HUDEP-2 (cell line): ENCODE measurements at regions not wholly inside any gene's neighbourhood (a gene's known extent, or its start where the extent isn't known, plus 50 kb on each side); places are given as distances from the start of the nearest gene placed in this dataset.
"Not testable (repeated sequence)": the region's sequence is repeated elsewhere in the genome, so short reads cannot be mapped to it uniquely, and the experiment has no call there.

Experiments used
- DNase-seq, 76 experiments: peaks; one replicate each; lab custom pipeline; 2025; ENCODE audit not compliant: unreplicated experiment in 76 of 76; lab: John Stamatoyannopoulos, UW

DNA sequence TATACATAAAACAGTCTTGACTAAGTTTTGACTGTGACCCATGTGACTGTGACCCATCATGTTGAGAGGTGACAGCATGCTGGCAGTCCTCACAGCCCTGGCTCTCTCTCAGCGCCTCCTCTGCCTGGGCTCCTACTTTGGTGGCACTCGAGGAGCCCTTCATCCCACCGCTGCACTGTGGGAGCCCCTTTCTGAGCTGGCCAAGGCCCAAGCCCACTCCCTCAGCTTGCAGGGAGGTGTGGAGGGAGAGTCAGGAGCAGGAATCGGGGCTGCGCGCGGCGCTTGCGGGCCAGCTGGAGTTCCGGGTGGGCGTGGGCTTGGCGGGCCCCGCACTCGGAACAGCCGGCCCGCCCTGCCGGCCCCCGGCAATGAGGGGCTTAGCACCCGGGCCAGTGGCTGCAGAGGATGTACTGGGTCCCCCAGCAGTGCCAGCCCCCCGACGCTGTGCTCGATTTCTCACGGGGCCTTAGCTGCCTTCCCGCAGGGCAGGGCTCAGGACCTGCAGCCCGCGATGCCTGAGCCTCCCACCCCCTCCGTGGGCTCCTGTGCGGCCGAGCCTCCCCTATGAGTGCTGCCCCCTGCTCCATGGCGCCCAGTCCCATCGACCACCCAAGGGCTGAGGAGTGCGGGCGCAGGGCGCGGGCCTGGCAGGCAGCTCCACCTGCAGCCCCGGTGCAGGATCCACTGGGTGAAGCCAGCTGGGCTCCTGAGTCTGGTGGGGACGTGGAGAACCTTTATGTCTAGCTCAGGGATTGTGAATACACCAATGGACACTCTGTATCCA lies 955.9 kb upstream of the FAT3 start:
- DNase-seq: not testable (repeated sequence)

DNA sequence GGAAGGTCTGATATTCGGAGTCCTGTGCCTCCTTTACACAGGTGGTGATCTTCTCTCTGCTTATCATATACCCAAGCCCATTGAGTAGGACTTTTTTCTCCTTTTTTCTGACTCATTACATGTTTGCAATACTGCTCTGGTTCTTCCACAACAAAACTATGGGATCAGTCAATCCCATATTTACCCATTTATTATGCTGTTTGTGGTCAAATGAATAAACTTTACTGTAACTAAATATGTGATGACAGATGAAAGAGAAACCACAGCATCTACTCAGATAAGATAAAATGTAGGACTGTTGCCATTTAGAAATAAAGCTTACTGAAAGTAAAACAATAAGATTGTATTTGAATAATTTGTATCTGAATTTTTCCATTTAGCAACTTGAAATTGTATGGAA lies 958.7 kb upstream of the FAT3 start:
- no peak for DNase-seq

DNA sequence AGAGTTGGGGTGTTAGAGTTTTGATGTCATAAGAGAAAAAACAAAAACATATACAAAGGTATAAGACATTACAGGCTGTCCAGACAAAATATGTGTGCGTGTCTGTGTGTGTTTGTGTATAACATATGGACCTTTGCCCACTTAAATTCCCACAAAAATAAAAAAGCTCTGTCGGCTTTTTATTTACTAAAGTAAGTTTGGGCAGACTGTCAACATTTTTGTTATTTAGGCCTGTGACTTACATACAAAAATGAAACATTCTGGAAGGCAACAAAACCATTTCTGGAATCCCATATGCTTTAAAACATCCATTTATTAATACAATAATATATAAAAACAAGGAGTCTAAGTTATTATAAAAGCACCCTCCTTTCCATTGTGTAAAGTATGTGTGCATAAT lies 960.1 kb upstream of the FAT3 start:
- no peak for DNase-seq

DNA sequence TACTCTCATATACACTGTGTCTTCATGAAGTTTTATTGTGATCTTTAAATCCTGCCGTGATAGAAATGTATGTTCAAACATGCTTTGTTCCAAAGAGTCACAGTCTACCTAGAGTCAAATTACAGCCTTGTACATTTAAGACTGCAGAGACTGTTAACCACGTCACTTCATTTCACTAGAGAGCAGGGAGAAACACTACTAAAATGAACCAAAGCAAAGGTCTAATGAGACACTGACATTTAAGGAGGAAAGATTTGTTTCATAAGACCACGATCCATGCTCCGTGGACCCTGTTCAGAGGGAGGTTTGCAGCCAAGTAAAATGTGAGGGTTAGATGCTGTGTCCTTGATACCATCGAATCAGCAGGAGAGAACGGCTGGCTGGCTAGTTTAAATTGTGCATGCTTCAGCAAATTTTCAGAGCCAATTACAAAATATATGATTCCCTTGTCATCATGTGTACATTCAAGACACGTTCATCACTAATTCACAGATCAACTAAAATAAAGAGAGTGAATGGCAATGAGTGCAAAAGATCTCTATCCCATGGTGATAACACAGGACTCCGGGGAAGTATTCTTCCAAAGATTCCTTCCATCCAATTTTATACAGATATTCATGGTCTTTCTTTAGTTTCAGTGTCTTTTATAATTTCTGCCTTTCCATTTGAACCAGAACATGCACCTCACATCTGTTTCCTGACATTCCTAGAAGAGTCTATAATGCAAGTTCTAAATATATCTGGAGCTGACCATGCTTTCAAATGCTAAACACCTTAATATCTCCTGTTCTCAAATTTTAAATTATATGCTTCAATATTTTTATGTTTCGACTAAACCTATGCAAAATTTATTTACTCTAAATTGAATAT lies 960.9 kb upstream of the FAT3 start:
- DNase-seq: no peak

DNA sequence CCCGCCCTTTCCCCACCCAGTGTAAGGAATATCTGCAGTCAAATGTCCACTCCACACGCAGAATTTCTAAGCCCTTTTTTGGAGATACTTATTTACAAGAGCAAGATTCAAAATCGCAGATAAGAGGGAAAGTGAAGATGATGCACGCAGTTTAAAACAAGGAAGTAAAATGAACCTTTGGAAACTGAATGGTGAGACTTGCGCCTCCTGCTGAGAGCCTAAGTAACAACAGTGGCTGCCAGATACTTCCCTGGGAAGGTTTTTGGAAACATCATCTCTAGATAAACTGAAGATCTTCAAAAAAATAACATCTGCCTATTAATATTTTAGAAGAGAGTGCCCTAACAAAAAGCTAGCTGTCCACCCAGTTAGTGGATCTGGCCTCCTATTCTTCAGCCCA lies 963.1 kb upstream of the FAT3 start:
- no peak for DNase-seq

DNA sequence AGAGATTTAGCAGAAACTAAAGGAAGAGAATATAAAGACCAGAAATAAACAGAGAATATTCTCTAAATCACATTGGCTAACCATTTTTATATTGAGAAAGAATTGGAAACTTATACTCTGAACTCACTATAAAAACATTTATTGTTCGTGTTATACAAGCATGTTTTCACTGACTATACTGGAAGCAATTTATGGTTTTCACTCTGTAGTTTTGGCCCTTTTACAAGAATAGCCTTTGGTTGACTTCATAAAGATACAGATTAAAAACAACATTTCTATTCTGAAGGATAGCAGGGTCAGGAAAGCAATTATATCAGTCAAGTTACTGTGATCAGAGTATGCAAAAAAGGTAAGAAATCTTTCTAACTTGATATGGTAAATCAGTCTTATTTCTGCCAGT lies 965.7 kb upstream of the FAT3 start:
- no peak for DNase-seq

DNA sequence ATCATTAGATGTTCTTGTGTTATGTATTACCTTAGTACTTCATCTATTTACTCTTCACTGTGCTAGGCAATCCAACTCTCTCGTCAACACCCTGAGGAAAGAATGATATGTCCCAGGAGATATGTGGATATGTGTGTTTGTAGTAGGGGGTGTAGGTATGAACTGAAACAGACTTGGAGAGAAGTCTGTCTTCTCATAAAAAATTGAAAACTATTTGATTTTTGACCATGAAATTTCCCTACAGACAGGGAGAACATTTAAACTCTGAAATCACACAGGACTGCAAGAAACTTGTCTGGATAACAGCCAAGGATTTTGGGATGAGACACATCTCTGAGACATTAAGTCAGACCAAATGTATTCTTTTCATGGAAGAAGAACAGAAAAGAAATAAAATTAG lies 967.0 kb upstream of the FAT3 start:
- no peak for DNase-seq

DNA sequence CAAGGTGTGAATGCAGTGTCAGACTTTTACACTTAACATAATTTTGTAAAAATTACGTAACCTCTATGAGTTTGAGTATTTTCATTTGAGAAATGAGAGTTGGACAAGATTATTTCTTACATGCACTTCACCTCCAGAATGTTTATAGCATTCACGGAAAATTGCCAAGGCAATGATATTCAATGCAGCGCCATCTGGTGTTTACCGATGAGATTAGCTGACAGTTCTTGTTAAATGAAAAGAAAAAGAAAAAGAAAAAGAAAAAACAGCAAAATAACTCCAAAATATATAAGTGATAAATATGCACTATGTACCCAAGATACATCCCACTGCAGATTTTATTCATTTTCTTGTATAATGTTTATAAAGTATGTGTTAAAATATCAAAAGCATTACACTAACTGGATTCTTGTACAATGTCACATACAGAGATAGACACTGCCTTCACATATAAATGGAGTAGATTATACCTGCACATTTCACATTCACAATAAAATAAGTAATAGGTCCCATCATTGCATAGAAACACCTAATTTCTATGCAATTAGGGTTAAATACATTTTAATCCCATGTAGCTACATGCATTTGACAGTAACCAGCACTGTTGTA lies 976.3 kb upstream of the FAT3 start:
- DNase-seq: peak in 9 of 76 experiments; percentile 0 to 24 (median 2)

DNA sequence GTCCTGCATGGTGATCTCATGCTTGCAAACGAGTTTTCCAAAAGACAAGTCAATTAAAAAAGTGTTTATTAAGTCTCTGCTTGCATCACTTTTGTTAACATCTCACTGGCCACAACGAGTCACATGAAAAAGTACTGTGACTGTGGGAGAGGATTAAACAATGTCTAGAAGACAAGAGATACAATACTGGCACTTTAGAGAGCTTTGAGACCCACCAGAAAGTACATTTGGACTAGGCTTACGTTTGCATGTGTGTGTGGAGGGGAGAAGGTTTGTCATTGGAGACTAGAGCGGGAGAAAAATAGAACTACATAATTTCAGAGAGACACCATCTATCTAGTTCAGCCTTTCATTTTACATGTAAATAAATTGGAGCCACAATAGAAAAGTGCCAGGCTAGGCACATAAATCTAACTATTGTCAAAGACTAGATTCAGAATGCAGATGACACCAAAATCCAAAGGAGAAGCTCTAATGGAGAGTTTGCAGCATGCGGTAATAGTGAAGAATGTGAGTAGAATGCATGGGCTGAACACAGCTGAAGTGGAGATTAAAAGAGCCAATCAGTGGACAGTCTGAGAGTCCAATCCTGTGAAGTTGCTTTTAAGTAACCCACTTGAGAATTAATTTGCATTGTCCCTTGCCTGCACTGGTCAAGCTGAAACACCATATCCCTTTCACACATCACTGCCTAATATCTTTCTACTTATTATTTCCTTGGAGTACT lies 977.4 kb upstream of the FAT3 start:
- DNase-seq: no peak

DNA sequence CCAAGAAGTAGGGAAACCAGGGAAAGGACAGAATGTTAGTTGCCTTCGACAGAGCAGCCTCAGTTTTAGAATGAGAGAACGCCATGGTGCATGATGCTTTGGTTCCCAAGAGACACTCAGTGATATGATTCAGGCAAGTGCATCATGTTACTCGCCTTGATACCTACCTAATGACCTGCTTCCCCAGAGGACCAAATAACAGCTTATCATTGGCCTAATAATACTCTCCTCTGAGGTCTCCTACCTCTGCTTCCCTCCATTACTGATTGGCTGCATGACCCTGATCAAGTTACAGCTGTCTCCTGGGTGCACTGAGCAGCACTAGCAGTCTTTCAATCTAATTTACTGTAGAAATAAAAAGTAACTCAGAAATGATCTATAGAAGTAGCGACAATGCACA lies 979.7 kb upstream of the FAT3 start:
- DNase-seq: no peak

DNA sequence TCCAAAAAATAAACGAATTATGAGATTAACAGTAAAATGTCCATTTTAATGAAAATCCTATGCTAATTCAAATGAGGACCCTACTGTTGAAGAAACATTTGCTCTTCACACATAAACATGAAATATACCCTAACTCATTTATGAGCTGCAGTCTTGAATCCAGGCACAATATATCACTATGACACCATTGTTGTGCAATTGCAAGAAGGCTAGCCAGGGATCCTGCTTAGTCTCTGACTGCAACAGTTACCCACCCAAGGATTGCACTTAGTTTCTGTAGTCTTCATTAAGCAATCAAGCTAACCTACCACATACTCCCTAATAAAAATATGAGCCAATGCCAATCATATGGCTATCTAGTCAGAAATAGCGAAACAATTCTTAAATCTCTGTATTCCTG lies 981.0 kb upstream of the FAT3 start:
- no peak for DNase-seq

DNA sequence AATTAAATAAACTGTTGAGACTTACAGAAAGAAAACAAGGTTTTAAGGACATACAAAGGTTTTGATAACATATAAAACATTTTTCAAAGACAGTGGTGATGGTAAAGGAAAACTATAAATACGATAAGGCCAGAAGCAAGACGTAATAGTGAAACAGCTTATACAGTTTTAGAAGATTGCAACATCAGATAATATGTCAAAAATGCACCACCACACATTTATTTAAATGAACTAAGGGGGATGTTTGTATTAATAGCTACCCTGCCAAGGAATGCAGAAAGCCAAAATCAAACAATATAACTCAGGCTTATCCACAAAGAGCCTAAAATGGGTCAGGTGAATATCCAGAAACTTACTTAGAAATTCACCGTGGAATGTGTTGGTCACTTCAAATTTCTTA lies 981.6 kb upstream of the FAT3 start:
- DNase-seq: no peak

DNA sequence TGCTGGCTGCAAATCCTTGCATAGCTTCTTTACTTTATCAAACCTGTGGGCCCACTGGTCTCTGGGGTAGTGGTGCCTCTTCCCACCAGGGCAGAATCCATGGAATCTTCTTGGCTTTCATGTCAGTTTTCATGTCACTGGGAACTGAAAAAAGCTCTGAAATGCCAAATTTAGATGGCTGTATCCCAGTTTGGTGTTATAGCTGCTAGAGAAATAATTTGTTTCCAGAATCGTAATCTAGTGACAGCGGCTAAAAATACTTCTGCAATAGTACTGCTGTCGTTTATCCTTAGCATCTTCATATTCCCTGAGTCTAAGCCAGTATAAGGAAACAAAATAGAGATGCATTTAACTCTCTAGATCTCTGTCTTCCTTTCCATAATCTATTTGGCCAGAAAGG lies 983.4 kb upstream of the FAT3 start:
- no peak for DNase-seq

DNA sequence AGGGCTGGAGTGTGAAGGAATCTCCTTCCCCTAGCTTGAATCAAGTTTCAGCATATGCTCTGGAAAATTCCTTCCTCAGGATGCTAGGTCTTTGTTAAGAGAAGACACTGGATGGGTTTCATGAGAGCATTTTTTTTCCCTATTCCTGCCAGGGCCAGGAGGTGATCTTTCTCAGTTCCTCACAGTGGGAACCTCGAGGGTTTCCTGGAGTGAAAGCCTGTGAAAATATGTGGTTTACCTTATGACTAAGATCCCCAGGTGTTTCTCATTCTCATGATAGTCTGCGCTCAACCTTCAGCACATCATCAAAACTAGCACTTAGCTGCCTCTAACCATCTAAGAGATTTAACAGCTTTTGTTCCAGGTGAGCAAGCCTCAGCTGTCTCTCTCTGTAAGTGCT lies 985.3 kb upstream of the FAT3 start:
- no peak for DNase-seq

DNA sequence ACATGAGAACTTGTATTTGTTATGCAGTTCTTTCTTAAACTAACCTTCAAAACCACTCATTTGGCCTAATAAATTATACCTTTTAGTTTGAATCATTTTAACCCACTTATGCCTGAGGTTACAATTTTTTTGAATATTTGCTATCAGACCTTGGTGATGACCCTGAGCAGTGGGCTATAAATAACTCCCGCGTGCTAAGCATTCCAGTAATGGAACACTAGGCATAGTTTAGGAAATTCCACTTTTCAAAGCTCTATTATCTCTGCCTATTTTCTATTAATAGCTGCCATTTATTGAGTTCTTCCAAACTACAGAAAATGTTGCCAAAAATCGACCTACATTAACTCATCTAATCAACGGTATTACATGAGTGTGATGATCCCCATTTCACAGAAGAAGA lies 993.4 kb upstream of the FAT3 start:
- no peak for DNase-seq

DNA sequence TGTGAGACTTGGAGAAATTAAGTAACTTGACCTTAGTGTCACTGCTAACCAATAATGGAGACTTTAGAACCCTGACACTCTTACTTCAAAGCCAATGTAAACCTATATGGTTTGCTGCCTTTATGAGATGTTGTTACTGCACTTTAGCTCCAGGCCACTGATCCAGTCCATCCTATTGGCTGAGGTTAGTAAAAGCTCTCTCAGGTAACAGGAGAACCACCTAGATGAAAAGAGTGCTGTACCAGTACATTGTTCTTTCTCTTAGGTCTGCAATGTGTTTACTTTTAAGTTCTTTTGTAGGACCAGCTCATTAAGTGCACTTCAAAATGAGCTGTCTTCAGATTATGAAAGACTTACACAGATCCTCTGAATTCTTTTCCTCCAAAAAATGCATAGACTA lies 994.0 kb upstream of the FAT3 start:
- DNase-seq: no peak

DNA sequence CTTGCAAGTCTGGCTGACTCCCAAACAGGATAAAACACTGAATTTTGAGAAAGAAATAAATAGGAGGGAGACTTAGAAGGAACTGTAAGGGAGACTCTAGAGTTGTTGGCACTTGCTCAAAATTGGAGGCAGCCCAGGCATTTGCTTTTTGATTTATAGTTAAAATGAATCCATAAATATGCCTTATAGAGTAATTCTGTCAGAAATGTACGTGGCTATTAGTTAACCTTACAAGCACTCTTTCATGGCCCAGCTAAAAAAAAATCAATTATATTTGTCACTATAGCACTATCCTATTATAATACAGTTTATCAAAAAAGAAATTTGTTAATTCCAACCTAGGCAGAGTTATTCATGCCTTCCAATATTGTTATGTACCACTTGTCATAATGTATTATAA lies 1000.0 kb upstream of the CHORDC1 start:
- DNase-seq: no peak

DNA sequence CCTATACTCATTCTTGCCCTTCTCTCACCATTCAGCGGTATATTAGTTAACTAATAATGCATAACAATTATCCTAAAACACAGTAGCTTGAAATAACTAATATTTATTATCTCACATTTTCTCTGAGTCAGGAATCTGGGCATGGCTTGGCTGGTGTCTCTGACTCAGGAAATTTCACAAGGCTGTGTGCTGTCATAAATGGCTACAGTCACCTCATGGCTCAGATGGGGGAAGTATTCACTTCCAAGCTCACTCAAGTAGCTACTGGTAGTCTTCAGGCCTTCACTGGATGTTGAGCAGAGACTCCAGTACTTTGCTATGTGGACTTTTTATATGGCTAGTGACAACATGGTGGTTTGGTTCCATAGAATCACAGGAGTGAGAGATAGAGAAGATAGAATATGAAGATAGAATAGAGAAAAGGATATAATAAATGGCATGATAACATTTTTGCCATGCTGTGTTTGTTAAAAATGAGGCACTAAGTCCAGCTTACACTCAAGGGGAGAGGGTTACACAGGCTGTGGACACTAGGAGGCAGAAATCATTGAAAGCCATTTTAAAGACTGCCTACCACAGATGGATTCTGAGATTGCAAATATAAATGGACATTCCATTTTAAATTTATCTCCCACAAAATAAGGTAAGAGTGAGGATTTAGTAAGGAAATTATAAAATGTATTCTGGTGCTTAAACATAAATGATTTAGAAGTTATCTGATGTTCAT lies 997.8 kb upstream of the CHORDC1 start:
- no peak for DNase-seq

DNA sequence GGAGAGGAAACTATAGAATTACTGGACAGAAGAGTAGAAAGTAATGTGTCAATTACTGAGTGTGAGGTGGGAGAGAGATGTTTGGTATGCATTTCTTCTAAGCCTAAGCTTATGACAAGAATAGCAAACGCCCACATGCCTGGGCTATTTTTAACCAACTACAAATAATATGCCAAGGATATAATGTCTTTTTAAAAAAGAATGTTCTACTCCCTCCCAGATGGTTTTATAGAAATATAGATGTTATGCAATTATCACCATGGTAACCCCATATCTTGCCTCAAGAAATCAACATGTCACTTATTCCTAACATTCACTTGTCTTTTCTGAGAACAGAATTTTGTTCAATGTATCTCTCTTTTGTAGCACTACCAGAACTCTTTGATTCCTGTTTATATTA lies 996.7 kb upstream of the CHORDC1 start:
- no peak for DNase-seq

DNA sequence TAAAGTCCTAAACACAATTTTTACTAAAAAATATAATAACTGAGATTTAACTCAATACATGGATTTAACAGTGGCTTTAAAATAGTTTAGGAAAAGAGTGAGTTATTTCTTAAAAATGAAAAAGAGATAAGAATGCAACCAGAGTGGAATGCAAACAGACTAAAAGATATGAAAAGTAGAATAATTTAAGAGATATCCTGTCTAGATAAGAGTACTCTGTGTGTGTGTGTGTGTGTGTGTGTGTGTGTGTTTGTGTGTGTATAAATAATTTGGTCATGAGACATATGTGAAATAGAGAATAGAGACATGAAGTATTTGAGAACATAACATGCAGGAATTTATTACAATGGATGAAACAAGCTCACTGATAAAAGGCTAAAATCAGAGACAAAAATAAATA lies 986.9 kb upstream of the CHORDC1 start:
- no peak for DNase-seq
